ENCODE measurements at regions not wholly inside any gene's neighbourhood (a gene's known extent, or its start where the extent isn't known, plus 50 kb on each side); places are given as distances from the start of the nearest gene placed in this dataset.

GRCh38 chr20:56060486-56060885, 55.2 kb upstream of the CBLN4 start:
- DNase-seq, result no peak
- Mint-ChIP-seq H3K36me3 (peaks cover 0 to 4% (median 0%) of the 10 kb centered on the region in 3 donors), H3K27ac (no peak overlapping the region), H3K4me1 (no peaks in the 10 kb centered on the region), H3K9me3 (peaks cover 2 to 22% (median 8%) of the 10 kb centered on the region in 9 donors), H3K4me3 (no peak overlapping the region), H3K27me3 (peaks cover 0 to 3% (median 0%) of the 10 kb centered on the region in 5 donors)
- ATAC-seq, result no peak
- POLR2A ChIA-PET, result no interaction called here

DNA sequence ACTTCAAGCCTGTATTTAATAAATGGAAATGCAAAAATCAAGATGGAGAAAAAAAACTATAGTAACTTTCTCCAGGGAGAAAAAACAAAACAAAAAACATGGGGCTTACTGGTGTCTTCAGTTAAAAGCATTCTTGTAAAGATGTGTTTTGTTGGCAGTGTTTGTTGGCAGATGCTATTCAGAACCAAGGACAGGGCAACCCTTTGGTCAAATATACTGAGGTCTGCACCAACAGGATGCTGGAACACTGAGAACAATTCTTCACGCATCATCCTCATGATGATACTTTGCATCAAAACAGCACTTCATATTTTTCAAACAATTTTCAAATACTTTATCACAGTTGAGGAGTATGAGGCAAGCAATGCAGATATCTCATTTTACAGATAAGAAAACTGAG, 63.7 kb upstream of the CBLN4 start:
- H3K4me1 Mint-ChIP-seq, result no peaks in the 10 kb centered on the region
- no peak overlapping the region for H3K27ac Mint-ChIP-seq
- ATAC-seq (no peak), DNase-seq (no peak)
- H3K27me3 Mint-ChIP-seq, result peaks cover 0 to 11% (median 6%) of the 10 kb centered on the region in 5 donors
- peaks cover 0 to 30% (median 5%) of the 10 kb centered on the region in 9 donors for H3K9me3 Mint-ChIP-seq
- POLR2A ChIA-PET, result no interaction called here
- H3K36me3 Mint-ChIP-seq, result no peaks in the 10 kb centered on the region
- H3K4me3 Mint-ChIP-seq, result no peak overlapping the region

- POLR2A ChIA-PET, result no interaction called here
- ATAC-seq, result no peak
- no peak overlapping the region for H3K4me3 Mint-ChIP-seq
- H3K9me3 Mint-ChIP-seq, result peaks cover 0 to 27% (median 7%) of the 10 kb centered on the region in 9 donors
- no peaks in the 10 kb centered on the region for H3K4me1 Mint-ChIP-seq
- H3K27me3 Mint-ChIP-seq, result peaks cover 0 to 21% (median 8%) of the 10 kb centered on the region in 5 donors
- DNase-seq, result no peak
- H3K27ac Mint-ChIP-seq, result no peak overlapping the region
- H3K36me3 Mint-ChIP-seq, result no peaks in the 10 kb centered on the region
These were observed 66.8 kb upstream of the CBLN4 start for GRCh38 chr20:56072165-56072564.

GRCh38 chr20:56088375-56088774, 83.1 kb upstream of the CBLN4 start:
- Mint-ChIP-seq H3K36me3 (peaks cover 0 to 12% (median 0%) of the 10 kb centered on the region in 3 donors), H3K4me3 (no peak overlapping the region)

GRCh38 chr20:56091628-56092234, 86.4 kb upstream of the CBLN4 start:
- POLR2A ChIA-PET, result no interaction called here

More at GRCh38 chr20:56088375-56088774, 83.1 kb upstream of the CBLN4 start:
- no peaks in the 10 kb centered on the region for H3K4me1 Mint-ChIP-seq
- peaks cover 0 to 41% (median 12%) of the 10 kb centered on the region in 9 donors for H3K9me3 Mint-ChIP-seq
- ATAC-seq, result no peak
- H3K27me3 Mint-ChIP-seq, result peaks cover 0 to 23% (median 3%) of the 10 kb centered on the region in 5 donors
- DNase-seq, result no peak
- no peak overlapping the region for H3K27ac Mint-ChIP-seq
- POLR2A ChIA-PET, result no interaction called here

DNA sequence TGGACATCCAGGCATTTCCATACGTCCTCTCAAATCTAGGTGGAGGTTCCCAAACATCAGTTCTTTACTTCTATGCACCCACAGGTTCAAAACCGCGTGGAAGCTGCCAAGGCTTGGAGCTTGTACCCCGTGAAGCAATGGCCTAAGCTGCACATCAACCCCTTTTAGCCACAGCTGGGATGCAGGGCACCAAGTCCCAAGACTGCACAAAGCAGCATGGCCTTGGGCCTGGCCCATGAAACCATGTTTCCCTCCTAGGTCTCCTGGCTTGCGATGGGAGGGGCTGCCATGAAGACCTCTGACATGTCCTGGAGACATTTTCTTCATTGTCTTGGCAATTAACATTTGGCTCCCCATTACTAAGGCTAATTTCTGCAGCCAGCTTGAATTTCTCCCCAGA, 88.9 kb upstream of the CBLN4 start:
- Mint-ChIP-seq H3K4me1 (no peaks in the 10 kb centered on the region), H3K27ac (no peak overlapping the region), H3K27me3 (peaks cover 0 to 14% (median 3%) of the 10 kb centered on the region in 5 donors), H3K9me3 (peaks cover 9 to 44% (median 21%) of the 10 kb centered on the region in 9 donors), H3K4me3 (no peak overlapping the region), H3K36me3 (peaks cover 0 to 27% (median 0%) of the 10 kb centered on the region in 3 donors)
- POLR2A ChIA-PET, result no interaction called here
- no peak for DNase-seq
- no peak for ATAC-seq

More at GRCh38 chr20:56091628-56092234, 86.4 kb upstream of the CBLN4 start:
- Mint-ChIP-seq H3K4me1 (no peaks in the 10 kb centered on the region), H3K27ac (no peak overlapping the region), H3K4me3 (no peak overlapping the region), H3K9me3 (peaks cover 4 to 60% (median 22%) of the 10 kb centered on the region in 9 donors), H3K27me3 (peaks cover 0 to 23% (median 3%) of the 10 kb centered on the region in 5 donors), H3K36me3 (peaks cover 0 to 27% (median 0%) of the 10 kb centered on the region in 3 donors)
- DNase-seq (no peak), ATAC-seq (no peak)

DNA sequence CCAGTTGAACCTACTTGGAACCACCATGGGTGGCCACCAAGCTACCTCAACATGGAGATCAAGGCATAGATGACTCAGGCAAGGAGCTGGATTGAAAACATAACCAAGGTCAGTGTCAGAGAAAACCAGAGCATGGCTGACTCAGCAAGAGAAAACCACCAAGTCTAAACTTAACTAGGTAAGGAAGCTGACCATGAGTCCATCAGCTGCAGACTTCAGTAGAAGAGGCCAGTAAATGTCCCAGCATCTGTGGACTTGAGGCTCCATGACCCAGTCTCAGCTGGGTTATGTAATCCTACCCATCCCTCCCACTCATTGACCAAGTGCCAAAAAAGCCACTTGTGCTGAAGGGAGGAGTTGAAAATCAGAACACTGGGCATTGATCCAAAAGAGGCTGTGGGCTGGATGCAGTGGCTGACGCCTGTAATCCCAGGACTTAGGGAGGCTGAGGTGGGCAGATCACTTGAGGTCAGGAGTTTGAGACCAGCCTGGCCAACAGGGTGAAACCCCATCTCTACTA, 93.7 kb upstream of the CBLN4 start:
- peaks cover 0 to 18% (median 0%) of the 10 kb centered on the region in 5 donors for H3K27me3 Mint-ChIP-seq

DNA sequence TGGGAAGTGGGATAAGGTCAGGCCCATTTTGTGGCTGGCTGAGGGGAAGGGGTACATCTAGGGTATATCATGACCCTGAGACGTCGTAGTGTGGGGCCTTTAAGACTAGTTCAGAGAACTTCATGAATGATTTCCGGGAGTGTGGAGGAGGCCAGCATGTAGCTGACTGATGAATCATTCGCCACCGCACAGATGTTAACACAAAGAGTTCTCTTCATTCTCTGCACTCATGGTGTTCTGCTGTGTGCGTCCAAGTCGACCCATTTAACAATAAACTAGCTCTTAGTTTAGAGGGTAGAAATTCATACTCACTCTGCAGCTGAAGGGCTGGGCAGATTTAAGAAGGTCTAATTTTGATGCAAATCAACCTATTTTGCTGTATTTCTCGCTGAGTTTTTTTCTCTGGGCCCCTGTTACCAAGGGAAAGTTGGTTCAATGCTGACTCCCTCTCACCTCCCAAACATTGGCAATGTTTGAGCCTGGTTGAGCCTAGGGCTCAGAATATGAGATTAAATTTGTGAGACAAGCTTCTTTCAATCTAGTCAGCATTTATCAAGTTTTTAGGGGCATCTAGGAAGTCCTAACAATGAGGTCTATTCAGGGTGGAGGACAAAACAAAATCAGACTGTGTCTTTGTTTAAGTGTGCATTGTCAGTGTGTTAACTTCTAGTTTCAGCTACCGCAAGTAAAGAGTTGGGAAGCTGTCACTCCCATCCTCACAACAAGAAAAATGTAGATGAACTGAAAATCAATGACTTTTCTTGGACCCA, 106.8 kb upstream of the CBLN4 start:
- DNase-seq (no peak), ATAC-seq (no peak)
- POLR2A ChIA-PET, result no interaction called here
- H3K27me3 Mint-ChIP-seq, result peaks cover 0 to 15% (median 2%) of the 10 kb centered on the region in 5 donors
- no peaks in the 10 kb centered on the region for H3K4me1 Mint-ChIP-seq
- H3K9me3 Mint-ChIP-seq, result peaks cover 0 to 31% (median 6%) of the 10 kb centered on the region in 9 donors
- H3K4me3 Mint-ChIP-seq, result no peak overlapping the region
- H3K36me3 Mint-ChIP-seq, result no peaks in the 10 kb centered on the region
- no peak overlapping the region for H3K27ac Mint-ChIP-seq

More for the DNA sequence above, 93.7 kb upstream of the CBLN4 start:
- H3K9me3 Mint-ChIP-seq, result peaks cover 0 to 24% (median 12%) of the 10 kb centered on the region in 9 donors
- H3K4me1 Mint-ChIP-seq, result no peaks in the 10 kb centered on the region
- peaks cover 0 to 13% (median 0%) of the 10 kb centered on the region in 3 donors for H3K36me3 Mint-ChIP-seq
- ATAC-seq (no peak), DNase-seq (no peak)
- POLR2A ChIA-PET, result no interaction called here
- no peak overlapping the region for H3K4me3 Mint-ChIP-seq
- no peak overlapping the region for H3K27ac Mint-ChIP-seq

GRCh38 chr20:56117350-56117749, 112.0 kb upstream of the CBLN4 start:
- no peaks in the 10 kb centered on the region for H3K36me3 Mint-ChIP-seq
- ATAC-seq (no peak), DNase-seq (no peak)
- POLR2A ChIA-PET, result no interaction called here
- no peak overlapping the region for H3K4me3 Mint-ChIP-seq
- peaks cover 0 to 30% (median 7%) of the 10 kb centered on the region in 9 donors for H3K9me3 Mint-ChIP-seq
- H3K27ac Mint-ChIP-seq, result no peak overlapping the region
- peaks cover 0 to 4% (median 2%) of the 10 kb centered on the region in 5 donors for H3K27me3 Mint-ChIP-seq
- no peaks in the 10 kb centered on the region for H3K4me1 Mint-ChIP-seq

DNA sequence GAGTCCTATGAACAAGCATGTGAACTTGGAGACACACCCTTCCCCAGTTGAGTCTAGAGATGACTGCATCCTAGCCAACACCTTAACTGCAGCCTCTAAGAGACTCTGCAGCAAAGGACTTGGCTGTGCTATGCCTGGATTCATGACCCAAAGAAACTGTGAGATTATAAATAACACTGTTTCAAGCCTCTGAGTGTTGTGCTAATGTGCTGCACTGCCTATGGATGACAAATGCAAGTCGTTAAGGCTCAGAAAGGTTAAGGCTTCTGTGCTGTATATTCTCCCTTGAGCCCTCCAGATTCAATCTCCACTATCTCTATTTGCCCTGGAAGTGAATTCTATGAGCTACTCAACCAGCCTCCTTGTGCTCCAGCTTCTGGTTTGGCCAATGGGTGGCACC, 116.5 kb upstream of the CBLN4 start:
- peaks cover 0 to 7% (median 0%) of the 10 kb centered on the region in 3 donors for H3K36me3 Mint-ChIP-seq
- peaks cover 0 to 4% (median 0%) of the 10 kb centered on the region in 5 donors for H3K27me3 Mint-ChIP-seq
- H3K27ac Mint-ChIP-seq, result no peak overlapping the region
- H3K4me3 Mint-ChIP-seq, result no peak overlapping the region
- no peak for DNase-seq
- H3K4me1 Mint-ChIP-seq, result no peaks in the 10 kb centered on the region
- no peak for ATAC-seq
- peaks cover 0 to 15% (median 1%) of the 10 kb centered on the region in 9 donors for H3K9me3 Mint-ChIP-seq
- POLR2A ChIA-PET, result no interaction called here

GRCh38 chr20:56143759-56144158, 104.8 kb upstream of the MC3R start:
- Mint-ChIP-seq H3K36me3 (peaks cover 0 to 21% (median 0%) of the 10 kb centered on the region in 3 donors), H3K9me3 (peaks cover 1 to 27% (median 14%) of the 10 kb centered on the region in 9 donors), H3K27me3 (peaks cover 0 to 25% (median 4%) of the 10 kb centered on the region in 5 donors), H3K27ac (no peak overlapping the region), H3K4me1 (no peaks in the 10 kb centered on the region), H3K4me3 (no peak overlapping the region)
- POLR2A ChIA-PET, result no interaction called here
- no peak for ATAC-seq
- no peak for DNase-seq

GRCh38 chr20:56151834-56152233, 96.7 kb upstream of the MC3R start:
- POLR2A ChIA-PET, result no interaction called here
- H3K36me3 Mint-ChIP-seq, result no peaks in the 10 kb centered on the region

GRCh38 chr20:56153926-56154325, 94.6 kb upstream of the MC3R start:
- H3K4me1 Mint-ChIP-seq, result no peaks in the 10 kb centered on the region
- POLR2A ChIA-PET, result no interaction called here
- peaks cover 0 to 26% (median 6%) of the 10 kb centered on the region in 5 donors for H3K27me3 Mint-ChIP-seq
- DNase-seq, result no peak
- H3K36me3 Mint-ChIP-seq, result no peaks in the 10 kb centered on the region
- H3K4me3 Mint-ChIP-seq, result no peak overlapping the region
- H3K27ac Mint-ChIP-seq, result no peak overlapping the region
- ATAC-seq, result no peak
- H3K9me3 Mint-ChIP-seq, result peaks cover 0 to 12% (median 0%) of the 10 kb centered on the region in 9 donors

More at GRCh38 chr20:56151834-56152233, 96.7 kb upstream of the MC3R start:
- ATAC-seq, result no peak
- DNase-seq, result no peak
- Mint-ChIP-seq H3K4me3 (no peak overlapping the region), H3K9me3 (peaks cover 0 to 12% (median 0%) of the 10 kb centered on the region in 9 donors), H3K4me1 (no peaks in the 10 kb centered on the region), H3K27me3 (peaks cover 0 to 30% (median 6%) of the 10 kb centered on the region in 5 donors), H3K27ac (no peak overlapping the region)

Data from naive thymus-derived CD8-positive, alpha-beta T cell (primary cell).